OCI-LY3 (cell line): ENCODE measurements at regions not wholly inside any gene's neighbourhood (a gene's known extent, or its start where the extent isn't known, plus 50 kb on each side); places are given as distances from the start of the nearest gene placed in this dataset.

Experiments
- H2AFZ ChIP-seq: fragments of 200-600, 300-600 bp; shearing (Covaris generic); 2 replicates; pipeline ENCODE4 v1.6.0; 2014; ENCODE audit warnings: antibody characterized with exemption, low read depth, low read length
- H3K27ac ChIP-seq: fragments of 200-600, 300-600 bp; sonication (generic); 2 replicates; pipeline ENCODE4 v1.5.1; 2014; ENCODE audit warnings: mild to moderate bottlenecking, low read length, moderate library complexity, mixed read lengths
- H3K27me3 ChIP-seq: fragments of 200-600, 300-600 bp; sonication (generic); 2 replicates; pipeline ENCODE4 v1.6.1; 2014; ENCODE audit warnings: low read depth, low read length, mixed read lengths
- H3K36me3 ChIP-seq: fragments of 200-600, 300-600 bp; sonication (generic); replicated peaks from 2 replicates; pipeline ENCODE3; 2014; ENCODE audit warnings: low read depth, low read length, mixed read lengths
- H3K4me1 ChIP-seq: fragments of 300-600, 200-600 bp; sonication (generic); 2 replicates; pipeline ENCODE4 v1.6.1; 2014; ENCODE audit warnings: low read length, mixed read lengths
- H3K4me2 ChIP-seq: fragments of 200-600, 300-600 bp; sonication (generic); 2 replicates; pipeline ENCODE4 v1.6.1; 2014; ENCODE audit warnings: low read length, mixed read lengths
- H3K4me3 ChIP-seq: fragments of 300-600, 200-600 bp; sonication (generic); 2 replicates; pipeline ENCODE4 v1.5.1; 2014; ENCODE audit warnings: antibody characterized with exemption, mild to moderate bottlenecking, low read length, moderate library complexity
- H3K79me2 ChIP-seq: fragments of 300-600, 200-600 bp; shearing (Covaris generic); 2 replicates; pipeline ENCODE4 v1.6.1; 2014; ENCODE audit warnings: mild to moderate bottlenecking, low read length, mixed read lengths
- H3K9ac ChIP-seq: fragments of 300-600, 200-600 bp; shearing (Covaris generic); 2 replicates; pipeline ENCODE4 v1.6.0; 2014; ENCODE audit warnings: mild to moderate bottlenecking, low read length, moderate library complexity
- H3K9me3 ChIP-seq: fragments of 200-600, 300-600 bp; shearing (Covaris generic); 2 replicates; pipeline ENCODE4 v1.6.1; 2014; ENCODE audit warnings: low read length, mixed read lengths; ENCODE audit not compliant: insufficient read depth
- H4K20me1 ChIP-seq: fragments of 200-600, 300-600 bp; sonication (generic); 2 replicates; pipeline ENCODE4 v1.6.1; 2016; ENCODE audit warnings: low read length, mixed read lengths; ENCODE audit not compliant: insufficient read depth
- EZH2phosphoT487 ChIP-seq: fragments of 200-600 bp; shearing (Covaris generic); IDR thresholded peaks from 2 replicates; pipeline ENCODE4 v1.6.1; 2018; ENCODE audit warnings: antibody characterized with exemption, mixed run types, low read depth
- TF ChIP-seq, protein P1 (sequence below): fragments of 200-600, 300-600 bp; sonication (generic); IDR thresholded peaks from 2 replicates; pipeline ENCODE4 v1.5.1; 2014; ENCODE audit warnings: antibody characterized with exemption, low read length, low read depth

GRCh38 chr1:103371234-103371633, 154.3 kb upstream of the RNPC3 start:
- no peak overlapping the region for H3K27ac ChIP-seq
- no peaks in the 10 kb centered on the region for H4K20me1 ChIP-seq
- H3K9me3 ChIP-seq = no peaks in the 10 kb centered on the region
- H3K79me2 ChIP-seq = no peaks in the 10 kb centered on the region
- H3K4me2 ChIP-seq = no peak overlapping the region
- no peak overlapping the region for H3K4me3 ChIP-seq
- TF ChIP-seq EZH2phosphoT487 = no peak
- TF ChIP-seq, protein P1, sequence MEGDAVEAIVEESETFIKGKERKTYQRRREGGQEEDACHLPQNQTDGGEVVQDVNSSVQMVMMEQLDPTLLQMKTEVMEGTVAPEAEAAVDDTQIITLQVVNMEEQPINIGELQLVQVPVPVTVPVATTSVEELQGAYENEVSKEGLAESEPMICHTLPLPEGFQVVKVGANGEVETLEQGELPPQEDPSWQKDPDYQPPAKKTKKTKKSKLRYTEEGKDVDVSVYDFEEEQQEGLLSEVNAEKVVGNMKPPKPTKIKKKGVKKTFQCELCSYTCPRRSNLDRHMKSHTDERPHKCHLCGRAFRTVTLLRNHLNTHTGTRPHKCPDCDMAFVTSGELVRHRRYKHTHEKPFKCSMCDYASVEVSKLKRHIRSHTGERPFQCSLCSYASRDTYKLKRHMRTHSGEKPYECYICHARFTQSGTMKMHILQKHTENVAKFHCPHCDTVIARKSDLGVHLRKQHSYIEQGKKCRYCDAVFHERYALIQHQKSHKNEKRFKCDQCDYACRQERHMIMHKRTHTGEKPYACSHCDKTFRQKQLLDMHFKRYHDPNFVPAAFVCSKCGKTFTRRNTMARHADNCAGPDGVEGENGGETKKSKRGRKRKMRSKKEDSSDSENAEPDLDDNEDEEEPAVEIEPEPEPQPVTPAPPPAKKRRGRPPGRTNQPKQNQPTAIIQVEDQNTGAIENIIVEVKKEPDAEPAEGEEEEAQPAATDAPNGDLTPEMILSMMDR = no peak
- H3K9ac ChIP-seq = no peak overlapping the region
- no peaks in the 10 kb centered on the region for H3K27me3 ChIP-seq
- no peaks in the 10 kb centered on the region for H3K36me3 ChIP-seq
- no peaks in the 10 kb centered on the region for H3K4me1 ChIP-seq
- no peak overlapping the region for H2AFZ ChIP-seq

GRCh38 chr1:103367186-103367585, 158.3 kb upstream of the RNPC3 start:
- Histone ChIP-seq H3K79me2 (no peaks in the 10 kb centered on the region), H3K9me3 (no peaks in the 10 kb centered on the region), H3K4me1 (no peaks in the 10 kb centered on the region), H3K9ac (no peak overlapping the region), H3K27me3 (no peaks in the 10 kb centered on the region), H3K27ac (no peak overlapping the region), H3K36me3 (no peaks in the 10 kb centered on the region), H4K20me1 (no peaks in the 10 kb centered on the region), H3K4me2 (no peak overlapping the region), H3K4me3 (no peak overlapping the region), H2AFZ (no peak overlapping the region)
- TF ChIP-seq, protein P1 = no peak
- TF ChIP-seq EZH2phosphoT487 = no peak

GRCh38 chr1:103365860-103366569, 159.5 kb upstream of the RNPC3 start:
- no peaks in the 10 kb centered on the region for H3K27me3 ChIP-seq
- no peak overlapping the region for H3K9ac ChIP-seq
- no peak overlapping the region for H3K4me2 ChIP-seq
- no peaks in the 10 kb centered on the region for H3K4me1 ChIP-seq
- H2AFZ ChIP-seq = no peak overlapping the region
- no peaks in the 10 kb centered on the region for H4K20me1 ChIP-seq
- H3K79me2 ChIP-seq = no peaks in the 10 kb centered on the region
- H3K36me3 ChIP-seq = no peaks in the 10 kb centered on the region
- TF ChIP-seq, protein P1 = no peak
- no peak for TF ChIP-seq EZH2phosphoT487
- H3K9me3 ChIP-seq = no peaks in the 10 kb centered on the region
- no peak overlapping the region for H3K4me3 ChIP-seq
- no peak overlapping the region for H3K27ac ChIP-seq

- Histone ChIP-seq H3K9me3 (no peaks in the 10 kb centered on the region), H3K4me1 (no peaks in the 10 kb centered on the region), H3K27ac (no peak overlapping the region), H3K9ac (no peak overlapping the region), H4K20me1 (no peaks in the 10 kb centered on the region), H3K4me2 (no peak overlapping the region), H3K4me3 (no peak overlapping the region), H3K27me3 (no peaks in the 10 kb centered on the region), H3K36me3 (no peaks in the 10 kb centered on the region), H2AFZ (no peak overlapping the region), H3K79me2 (no peaks in the 10 kb centered on the region)
- no peak for TF ChIP-seq EZH2phosphoT487
- TF ChIP-seq, protein P1 = no peak
Measured at GRCh38 chr1:103363008-103363365, 162.5 kb upstream of the RNPC3 start.
